ENCODE measurements at regions not wholly inside any gene's neighbourhood (a gene's known extent, or its start where the extent isn't known, plus 50 kb on each side); places are given as distances from the start of the nearest gene placed in this dataset.

- DNase-seq (ENCODE audit: low spot score), result no peak
Measured at GRCh38 chr5:73395256-73395655, 53.3 kb downstream of the FOXD1 start.

GRCh38 chr5:73394610-73395009, 54.0 kb downstream of the FOXD1 start:
- DNase-seq (ENCODE audit: low spot score), result no peak

- no peak for DNase-seq (ENCODE audit: low spot score)
Measured at GRCh38 chr5:73393611-73394489, 54.7 kb downstream of the FOXD1 start.

GRCh38 chr5:73392775-73393174, 55.8 kb downstream of the FOXD1 start:
- no peak for DNase-seq (ENCODE audit: low spot score)

GRCh38 chr5:73391441-73391881, 57.1 kb downstream of the FOXD1 start:
- no peak for DNase-seq (ENCODE audit: low spot score)

GRCh38 chr5:73390972-73391371, 57.6 kb downstream of the FOXD1 start:
- no peak for DNase-seq (ENCODE audit: low spot score)

- DNase-seq (ENCODE audit: low spot score), result no peak
Measured at GRCh38 chr5:73388740-73389139, 59.8 kb downstream of the FOXD1 start.

GRCh38 chr5:73388306-73388684, 60.3 kb downstream of the FOXD1 start:
- no peak for DNase-seq (ENCODE audit: low spot score)

GRCh38 chr5:73387601-73388305, 60.8 kb downstream of the FOXD1 start:
- no peak for DNase-seq (ENCODE audit: low spot score)

- DNase-seq (ENCODE audit: low spot score), result no peak
Measured at GRCh38 chr5:73387149-73387591, 61.4 kb downstream of the FOXD1 start.

- no peak for DNase-seq (ENCODE audit: low spot score)
Measured at GRCh38 chr5:73384861-73385260, 63.7 kb downstream of the FOXD1 start.

GRCh38 chr5:73382401-73382740, 66.2 kb downstream of the FOXD1 start:
- DNase-seq (ENCODE audit: low spot score), result no peak

- DNase-seq (ENCODE audit: low spot score), result no peak
Measured at GRCh38 chr5:73381590-73382400, 66.8 kb downstream of the FOXD1 start.

GRCh38 chr5:73380710-73381589, 67.6 kb downstream of the FOXD1 start:
- DNase-seq (ENCODE audit: low spot score), result no peak

GRCh38 chr5:73380041-73380440, 68.5 kb downstream of the FOXD1 start:
- DNase-seq (ENCODE audit: low spot score), result no peak

GRCh38 chr5:73379435-73379834, 69.1 kb downstream of the FOXD1 start:
- no peak for DNase-seq (ENCODE audit: low spot score)

GRCh38 chr5:73378765-73379164, 69.8 kb downstream of the FOXD1 start:
- DNase-seq (ENCODE audit: low spot score), result no peak

GRCh38 chr5:73378070-73378469, 70.5 kb downstream of the FOXD1 start:
- DNase-seq (ENCODE audit: low spot score), result no peak

- DNase-seq (ENCODE audit: low spot score), result peak; percentile 82
Measured at GRCh38 chr5:73376618-73377170, 71.9 kb downstream of the FOXD1 start.

- no peak for DNase-seq (ENCODE audit: low spot score)
Measured at GRCh38 chr5:73375949-73376348, 72.6 kb downstream of the FOXD1 start.

- DNase-seq (ENCODE audit: low spot score), result no peak
Measured at GRCh38 chr5:73375191-73375545, 73.4 kb downstream of the FOXD1 start.

All from RKO (cell line).